PC-9 (cell line): ENCODE measurements at regions not wholly inside any gene's neighbourhood (a gene's known extent, or its start where the extent isn't known, plus 50 kb on each side); places are given as distances from the start of the nearest gene placed in this dataset.

Experiments
- BruUV-seq: library from RNA; stranded (reverse); fragments of 400-500 nt; replicated peaks from 2 replicates; lab custom pipeline; 2021; lab: Mats Ljungman, UMichigan
- CTCF ChIA-PET: fragments of 300-600 bp; sonication (Branson Sonifier 250); formaldehyde crosslinking; loops from one replicate; lab custom pipeline; 2022; ENCODE audit warnings: antibody characterized with exemption; lab: Charles Lee
- POLR2A ChIA-PET: fragments of 300-600 bp; sonication (Branson Sonifier 250); formaldehyde crosslinking; loops from one replicate; lab custom pipeline; 2022; ENCODE audit warnings: antibody characterized with exemption; ENCODE audit not compliant: unreplicated experiment; lab: Charles Lee
- DNase-seq, 2 experiments: peaks; one replicate each; pipeline versions ENCODE4 v3.0.0 to v3.0.0-alpha.2; 2015 to 2022; ENCODE audit warnings: mixed read lengths in 1 of 2
- H2AFZ ChIP-seq: fragments of 200-600 bp; sonication (generic); 2 replicates; pipeline ENCODE4 v1.8.1; 2017; ENCODE audit warnings: antibody characterized with exemption
- H3F3A ChIP-seq: fragments of 200-600 bp; sonication (generic); 2 replicates; pipeline ENCODE4 v1.8.1; 2017; ENCODE audit warnings: antibody characterized with exemption, mild to moderate bottlenecking, low read depth; ENCODE audit not compliant: insufficient read depth
- H3K27ac ChIP-seq: fragments of 200-600 bp; sonication (generic); 2 replicates; pipeline ENCODE4 v1.6.1; 2016; ENCODE audit warnings: mixed run types
- H3K27me3 ChIP-seq: fragments of 200-600 bp; sonication (generic); 2 replicates; pipeline ENCODE4 v1.6.1; 2016; ENCODE audit warnings: low read depth, mixed run types; ENCODE audit not compliant: insufficient read depth
- H3K36me3 ChIP-seq: fragments of 200-600 bp; sonication (generic); 2 replicates; pipeline ENCODE4 v1.6.1; 2016; ENCODE audit warnings: low read depth, mixed run types
- H3K4me1 ChIP-seq: fragments of 200-600 bp; sonication (generic); replicated peaks from 2 replicates; pipeline ENCODE4 v1.6.1; 2016; ENCODE audit warnings: mixed run types; ENCODE audit not compliant: insufficient read depth
- H3K4me2 ChIP-seq: fragments of 200-600 bp; sonication (generic); 2 replicates; pipeline ENCODE4 v1.6.1; 2017; ENCODE audit warnings: mixed run types
- H3K4me3 ChIP-seq: fragments of 200-600 bp; sonication (generic); 2 replicates; pipeline ENCODE4 v1.6.1; 2016; ENCODE audit warnings: mixed run types
- H3K79me2 ChIP-seq: fragments of 200-600 bp; sonication (generic); 2 replicates; pipeline ENCODE4 v1.6.1; 2017; ENCODE audit warnings: low read depth, mixed run types
- H3K9me2 ChIP-seq: fragments of 200-600 bp; sonication (generic); 2 replicates; pipeline ENCODE4 v1.8.1; 2017; ENCODE audit warnings: mild to moderate bottlenecking; ENCODE audit not compliant: insufficient read depth
- H3K9me3 ChIP-seq: fragments of 200-600 bp; sonication (generic); 2 replicates; pipeline ENCODE4 v1.8.1; 2016; ENCODE audit warnings: low read depth; ENCODE audit not compliant: insufficient read depth
- H4K20me1 ChIP-seq: fragments of 200-600 bp; sonication (generic); 2 replicates; pipeline ENCODE4 v1.8.1; 2017; ENCODE audit not compliant: insufficient read depth
- EZH2 ChIP-seq: fragments of 200-600 bp; sonication (generic); IDR thresholded peaks from 2 replicates; pipeline ENCODE4 v1.8.0; 2017; ENCODE audit warnings: antibody characterized with exemption, low read depth
- intact Hi-C: fragments of 100-400 bp; cut with micrococcal nuclease; formaldehyde crosslinking; loops from one replicate; pipeline ENCODE4 v1.10.0; 2022; ENCODE audit not compliant: unreplicated experiment
- TF ChIP-seq, protein P1 (sequence below): fragments of 200-600 bp; sonication (generic); conservative IDR thresholded peaks from 2 replicates; pipeline ENCODE4 v1.6.1; 2017; ENCODE audit warnings: mixed run types, antibody characterized with exemption, mild to moderate bottlenecking, moderate library complexity

GRCh38 chr6:85396159-85396808, 53.6 kb upstream of the NT5E start:
- no peak overlapping the region for H3K4me2 ChIP-seq
- H4K20me1 ChIP-seq, result no peaks in the 10 kb centered on the region
- no peaks in the 10 kb centered on the region for H3F3A ChIP-seq
- intact Hi-C loops, result no loop called here
- H3K9me3 ChIP-seq, result peaks cover 5% of the 10 kb centered on the region; the same call in 1 of the 2 replicates
- H3K36me3 ChIP-seq, result no peaks in the 10 kb centered on the region
- DNase-seq, result no peak
- no peaks in the 10 kb centered on the region for H3K4me1 ChIP-seq
- POLR2A ChIA-PET, result interaction anchor here (0.6 kb wide), 1 partner anchor 91 kb away, joined by 4 read pairs; no protein-coding TSS in a partner anchor
- no peak overlapping the region for H3K4me3 ChIP-seq
- H3K9me2 ChIP-seq, result no peaks in the 10 kb centered on the region
- no TSS peak for BruUV-seq
- TF ChIP-seq, protein P1, sequence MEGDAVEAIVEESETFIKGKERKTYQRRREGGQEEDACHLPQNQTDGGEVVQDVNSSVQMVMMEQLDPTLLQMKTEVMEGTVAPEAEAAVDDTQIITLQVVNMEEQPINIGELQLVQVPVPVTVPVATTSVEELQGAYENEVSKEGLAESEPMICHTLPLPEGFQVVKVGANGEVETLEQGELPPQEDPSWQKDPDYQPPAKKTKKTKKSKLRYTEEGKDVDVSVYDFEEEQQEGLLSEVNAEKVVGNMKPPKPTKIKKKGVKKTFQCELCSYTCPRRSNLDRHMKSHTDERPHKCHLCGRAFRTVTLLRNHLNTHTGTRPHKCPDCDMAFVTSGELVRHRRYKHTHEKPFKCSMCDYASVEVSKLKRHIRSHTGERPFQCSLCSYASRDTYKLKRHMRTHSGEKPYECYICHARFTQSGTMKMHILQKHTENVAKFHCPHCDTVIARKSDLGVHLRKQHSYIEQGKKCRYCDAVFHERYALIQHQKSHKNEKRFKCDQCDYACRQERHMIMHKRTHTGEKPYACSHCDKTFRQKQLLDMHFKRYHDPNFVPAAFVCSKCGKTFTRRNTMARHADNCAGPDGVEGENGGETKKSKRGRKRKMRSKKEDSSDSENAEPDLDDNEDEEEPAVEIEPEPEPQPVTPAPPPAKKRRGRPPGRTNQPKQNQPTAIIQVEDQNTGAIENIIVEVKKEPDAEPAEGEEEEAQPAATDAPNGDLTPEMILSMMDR, result no peak
- TF ChIP-seq EZH2, result no peak
- H3K27me3 ChIP-seq, result no peaks in the 10 kb centered on the region
- no peak overlapping the region for H2AFZ ChIP-seq
- CTCF ChIA-PET, result no interaction called here
- no peak overlapping the region for H3K27ac ChIP-seq
- H3K79me2 ChIP-seq, result no peaks in the 10 kb centered on the region

GRCh38 chr6:85395746-85396145, 54.1 kb upstream of the NT5E start:
- peaks cover 5% of the 10 kb centered on the region; the same call in 1 of the 2 replicates for H3K9me3 ChIP-seq
- no peaks in the 10 kb centered on the region for H3K9me2 ChIP-seq
- no TSS peak for BruUV-seq
- no peak overlapping the region for H2AFZ ChIP-seq
- no peak for TF ChIP-seq EZH2
- TF ChIP-seq, protein P1, result no peak
- no peaks in the 10 kb centered on the region for H3K27me3 ChIP-seq
- intact Hi-C loops, result no loop called here
- CTCF ChIA-PET, result no interaction called here
- H4K20me1 ChIP-seq, result no peaks in the 10 kb centered on the region
- no peaks in the 10 kb centered on the region for H3K36me3 ChIP-seq
- H3K4me2 ChIP-seq, result no peak overlapping the region
- no peak for DNase-seq
- no peaks in the 10 kb centered on the region for H3K79me2 ChIP-seq
- POLR2A ChIA-PET, result no interaction called here
- H3K4me1 ChIP-seq, result peaks cover 3% of the 10 kb centered on the region; the same call in 1 of the 2 replicates
- no peaks in the 10 kb centered on the region for H3F3A ChIP-seq
- no peak overlapping the region for H3K27ac ChIP-seq
- no peak overlapping the region for H3K4me3 ChIP-seq

DNA sequence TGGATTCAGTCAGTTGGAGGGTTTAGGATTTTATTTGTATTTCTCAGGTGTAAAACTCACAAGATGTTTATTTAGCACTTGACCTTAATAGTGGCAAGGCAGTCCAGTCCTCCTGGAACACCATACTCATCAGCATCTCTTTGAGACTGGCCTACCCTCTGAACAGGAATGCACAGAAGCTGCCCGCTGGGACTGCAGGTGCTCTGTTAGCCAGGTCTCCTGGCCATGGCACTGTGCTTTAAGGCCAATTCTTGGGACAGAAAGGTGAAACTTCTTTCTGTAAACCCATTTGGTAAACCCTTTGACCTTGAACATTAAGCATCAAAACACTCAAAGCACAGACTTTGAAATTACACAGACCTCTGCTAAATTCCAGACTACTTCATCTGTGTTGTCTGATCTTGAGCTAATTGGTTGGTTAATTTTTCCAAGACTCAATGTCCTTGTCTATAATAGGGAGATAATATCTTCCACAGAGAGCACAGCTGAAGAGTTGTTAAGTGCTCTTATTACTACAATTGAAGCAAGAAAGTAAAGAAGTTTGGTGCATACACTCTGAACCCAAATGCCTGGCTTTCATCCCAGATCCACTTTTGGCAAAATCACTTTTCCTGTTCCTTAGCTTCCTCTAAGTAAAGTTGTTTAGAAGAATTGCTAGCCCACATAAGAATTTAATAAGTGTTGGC, 54.9 kb upstream of the NT5E start:
- Histone ChIP-seq H3K9me3 (peaks cover 5% of the 10 kb centered on the region; the same call in 1 of the 2 replicates), H3K4me2 (no peak overlapping the region), H3K27ac (no peak overlapping the region), H3K27me3 (no peaks in the 10 kb centered on the region), H3K36me3 (no peaks in the 10 kb centered on the region), H3K4me1 (peaks cover 11% of the 10 kb centered on the region; the same call in 1 of the 2 replicates), H4K20me1 (no peaks in the 10 kb centered on the region), H3F3A (no peaks in the 10 kb centered on the region), H2AFZ (no peak overlapping the region), H3K9me2 (no peaks in the 10 kb centered on the region), H3K4me3 (no peak overlapping the region), H3K79me2 (no peaks in the 10 kb centered on the region)
- POLR2A ChIA-PET, result no interaction called here
- intact Hi-C loops, result no loop called here
- no TSS peak for BruUV-seq
- CTCF ChIA-PET, result no interaction called here
- TF ChIP-seq EZH2, result no peak
- TF ChIP-seq, protein P1, result no peak
- no peak for DNase-seq
